Muscle of leg (tissue), 3 donors: ENCODE measurements at regions not wholly inside any gene's neighbourhood (a gene's known extent, or its start where the extent isn't known, plus 50 kb on each side); places are given as distances from the start of the nearest gene placed in this dataset.
"Not testable (repeated sequence)": the region's sequence is repeated elsewhere in the genome, so short reads cannot be mapped to it uniquely, and the experiment has no call there.

Experiments used
- DNase-seq: peaks from one replicate; pipeline ENCODE4 v3.0.0; 2013
- H3K27ac ChIP-seq: one replicate; pipeline ENCODE4 v1.5.1; 2013; ENCODE audit warnings: mild to moderate bottlenecking, low read length, control low read depth
- H3K27me3 ChIP-seq: one replicate; pipeline ENCODE4 v1.6.1; 2013; ENCODE audit warnings: low read length; ENCODE audit not compliant: control insufficient read depth, insufficient read depth
- H3K36me3 ChIP-seq: one replicate; pipeline ENCODE4 v1.6.1; 2013; ENCODE audit warnings: low read length; ENCODE audit not compliant: control insufficient read depth, insufficient read depth
- H3K4me1 ChIP-seq: one replicate; pipeline ENCODE4 v1.6.1; 2013; ENCODE audit warnings: low read length; ENCODE audit not compliant: control insufficient read depth, insufficient read depth
- H3K4me3 ChIP-seq: one replicate; pipeline ENCODE4 v1.5.1; 2013; ENCODE audit warnings: low read length, control low read depth
- H3K9me3 ChIP-seq: replicated peaks from 2 replicates; pipeline ENCODE4 v1.6.1; 2013; ENCODE audit warnings: low read depth, low read length; ENCODE audit not compliant: control insufficient read depth
- WGBS: methylation state at CpG from one replicate; pipeline ENCODE4 v1.1.5; 2013; ENCODE audit warnings: missing lambda C conversion rate; ENCODE audit not compliant: insufficient coverage; 5-methylcytosine and 5-hydroxymethylcytosine counted together

DNA sequence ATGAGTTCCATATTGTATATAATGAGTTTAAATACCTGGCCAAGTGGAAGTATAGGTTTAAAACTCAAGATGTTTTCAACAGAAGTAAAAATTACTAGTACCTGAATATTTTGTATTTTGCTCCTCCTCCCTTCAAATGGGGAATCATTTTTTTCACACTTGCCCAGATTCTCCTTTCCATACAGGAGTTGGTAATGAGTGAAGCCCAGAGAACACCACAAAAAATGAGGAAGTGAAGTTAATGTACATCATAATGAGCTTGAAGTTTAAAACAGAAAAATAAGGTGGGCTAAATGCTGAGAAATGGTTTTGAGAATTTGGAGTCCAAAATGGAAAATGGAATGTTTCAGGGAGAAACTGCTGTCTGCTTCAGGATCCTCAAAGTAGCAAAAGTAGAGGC, 364.8 kb upstream of the EMCN start:
- Histone ChIP-seq H3K27me3 (no peaks in the 10 kb centered on the region), H3K36me3 (no peaks in the 10 kb centered on the region), H3K27ac (no peak overlapping the region), H3K4me3 (no peak overlapping the region), H3K9me3 (peaks cover 4% of the 10 kb centered on the region), H3K4me1 (no peaks in the 10 kb centered on the region)
- DNase-seq, result no peak

DNA sequence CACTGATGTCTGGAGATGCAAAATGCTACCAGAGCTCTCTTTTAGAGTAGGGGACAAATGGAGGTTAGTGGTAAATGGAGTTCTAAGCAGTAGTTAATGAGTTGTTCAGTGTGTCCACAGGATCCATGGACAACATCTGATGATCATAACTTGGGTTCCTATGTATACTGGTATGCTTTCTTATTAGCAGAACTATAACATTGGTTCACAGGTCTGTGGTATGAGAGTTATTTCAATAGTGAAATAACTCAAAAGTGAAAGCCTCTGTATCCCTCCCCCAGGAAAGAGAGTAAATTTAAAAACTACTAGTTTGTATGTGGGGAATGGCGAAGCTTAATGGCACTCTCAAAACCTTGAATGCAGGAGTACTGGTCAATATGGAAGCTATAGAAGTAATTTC, 363.5 kb upstream of the EMCN start:
- DNase-seq, result no peak
- Histone ChIP-seq H3K27ac (no peak overlapping the region), H3K4me3 (no peak overlapping the region), H3K9me3 (peaks cover 4% of the 10 kb centered on the region), H3K36me3 (no peaks in the 10 kb centered on the region), H3K4me1 (no peaks in the 10 kb centered on the region), H3K27me3 (no peaks in the 10 kb centered on the region)
- 100% methylated on average over 1 of the region's 1 CpG for WGBS

DNA sequence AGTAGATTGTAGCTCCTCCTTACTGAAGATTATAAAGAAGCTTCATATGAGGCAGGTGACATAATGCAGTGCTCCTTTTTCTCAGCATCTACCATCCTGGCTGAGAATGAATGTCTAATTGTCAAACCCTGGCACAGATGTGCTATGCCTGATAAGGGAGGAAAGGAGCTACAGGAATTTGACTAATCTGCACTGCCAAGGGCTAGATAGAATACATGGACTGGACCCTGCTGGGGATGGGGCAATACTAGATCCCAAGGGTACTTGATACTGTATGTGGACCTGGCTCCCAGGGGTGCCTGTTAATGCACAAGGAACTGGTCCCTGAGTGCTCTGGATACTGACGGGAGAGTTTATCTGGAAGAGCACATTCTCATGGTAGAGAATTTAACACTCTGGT, 362.2 kb upstream of the EMCN start:
- DNase-seq, result no peak
- 100% methylated on average over 1 of the region's 1 CpG for WGBS
- Histone ChIP-seq H3K9me3 (no peaks in the 10 kb centered on the region), H3K36me3 (no peaks in the 10 kb centered on the region), H3K27me3 (no peaks in the 10 kb centered on the region), H3K4me1 (no peaks in the 10 kb centered on the region), H3K4me3 (no peak overlapping the region), H3K27ac (no peak overlapping the region)

DNA sequence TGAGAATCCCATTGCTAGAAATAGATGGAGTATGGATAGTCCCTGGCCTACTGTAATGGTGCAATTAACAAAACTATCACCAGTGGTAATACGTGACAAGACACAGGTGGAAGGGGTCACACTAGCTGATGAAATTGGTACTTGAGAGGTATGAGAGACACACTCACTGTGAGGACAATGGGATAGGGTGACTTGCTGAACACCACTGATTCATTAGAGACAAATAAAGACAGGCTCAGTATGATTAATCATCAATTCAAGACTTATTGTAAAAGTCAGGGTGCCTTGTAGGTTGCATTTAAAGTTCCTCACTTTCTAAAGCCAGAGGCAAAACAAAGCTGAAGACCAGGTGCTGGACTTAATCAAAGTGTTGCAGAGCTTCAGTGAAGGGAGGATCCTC, 361.6 kb upstream of the EMCN start:
- Histone ChIP-seq H3K36me3 (no peaks in the 10 kb centered on the region), H3K27me3 (no peaks in the 10 kb centered on the region), H3K9me3 (no peaks in the 10 kb centered on the region), H3K4me3 (no peak overlapping the region), H3K4me1 (no peaks in the 10 kb centered on the region), H3K27ac (no peak overlapping the region)
- no CpG with 5 or more reads among the region's 1 CpG for WGBS
- DNase-seq, result no peak

DNA sequence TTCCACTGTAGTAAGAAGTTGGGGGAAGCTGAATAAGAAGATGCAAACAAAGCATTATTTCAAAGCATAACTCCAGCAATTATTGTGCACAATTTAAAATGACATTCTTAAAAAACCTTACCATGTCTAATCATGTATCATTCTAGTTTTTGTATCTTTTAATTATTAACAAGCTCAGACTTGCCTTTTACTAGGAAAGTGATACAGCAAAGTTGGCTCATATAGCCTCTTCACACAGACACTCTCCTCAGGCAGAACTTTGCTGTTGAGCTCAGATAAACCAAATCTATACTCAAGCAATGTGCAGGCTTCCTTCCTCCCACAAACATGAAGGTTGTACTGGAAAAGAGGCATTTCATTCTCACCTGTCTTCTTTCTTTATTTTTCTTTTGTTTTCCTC, 358.7 kb upstream of the EMCN start:
- DNase-seq, result no peak
- Histone ChIP-seq H3K9me3 (no peaks in the 10 kb centered on the region), H3K4me1 (no peaks in the 10 kb centered on the region), H3K4me3 (no peak overlapping the region), H3K27me3 (no peaks in the 10 kb centered on the region), H3K27ac (no peak overlapping the region), H3K36me3 (no peaks in the 10 kb centered on the region)

DNA sequence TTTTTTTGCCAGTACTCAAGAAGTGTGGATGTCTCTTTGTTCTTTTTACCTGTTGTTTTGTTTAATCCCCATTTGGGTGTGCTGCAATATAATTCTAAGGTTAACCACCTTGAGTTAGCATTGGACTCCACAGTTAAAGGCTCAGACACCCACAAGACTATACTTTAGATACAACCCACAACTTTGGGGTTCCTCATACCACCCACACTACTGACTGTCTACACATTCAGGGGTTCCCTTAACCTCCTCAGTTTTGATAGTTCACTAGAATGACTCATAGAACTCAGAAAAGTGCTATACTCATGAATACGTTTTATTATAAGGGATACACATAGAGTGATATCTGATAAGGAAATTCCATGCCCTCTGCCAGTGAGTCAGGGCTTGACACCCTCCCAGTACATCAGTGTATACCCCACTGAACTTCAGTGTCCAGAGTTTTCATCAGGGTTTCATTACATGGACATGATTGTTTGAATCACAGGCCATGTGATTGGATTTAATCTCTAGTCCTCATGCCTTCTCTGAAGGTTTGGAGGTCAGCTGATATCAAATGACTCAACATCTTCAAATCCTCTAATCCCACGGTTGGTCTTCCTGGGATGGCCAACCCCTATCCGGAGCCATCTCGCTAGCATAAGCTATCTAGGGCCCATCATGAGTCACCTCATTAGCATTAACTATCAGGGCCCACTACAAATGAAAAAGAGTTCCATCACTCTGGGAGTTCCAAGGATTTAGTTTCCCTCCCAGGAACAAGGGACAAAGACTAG, 357.7 kb upstream of the EMCN start:
- no peaks in the 10 kb centered on the region for H3K4me1 ChIP-seq
- no peaks in the 10 kb centered on the region for H3K9me3 ChIP-seq
- H3K27ac ChIP-seq, result no peak overlapping the region
- H3K36me3 ChIP-seq, result no peaks in the 10 kb centered on the region
- no peak overlapping the region for H3K4me3 ChIP-seq
- DNase-seq, result no peak
- no peaks in the 10 kb centered on the region for H3K27me3 ChIP-seq
- WGBS, result 88% methylated on average over 3 of the region's 4 CpGs

DNA sequence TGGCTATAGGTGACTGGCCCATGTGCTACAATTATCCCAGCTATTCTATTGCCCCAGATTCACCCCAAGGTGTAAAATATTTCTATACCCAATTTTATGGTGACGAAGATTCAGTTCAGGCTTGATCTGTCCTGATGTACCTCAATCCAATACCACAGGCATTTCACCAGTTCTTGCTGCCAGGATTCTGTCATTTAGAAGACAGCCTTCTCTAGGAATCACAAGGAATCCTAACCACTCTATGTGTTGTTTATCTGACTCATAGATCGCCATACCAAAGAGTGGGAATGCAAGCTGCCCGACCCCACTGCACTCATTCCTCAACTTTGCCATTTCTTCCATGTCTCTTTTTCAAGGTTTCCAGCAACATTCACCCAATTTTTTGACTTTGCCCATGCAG, 355.0 kb upstream of the EMCN start:
- H3K9me3 ChIP-seq, result no peaks in the 10 kb centered on the region
- DNase-seq, result no peak
- no peaks in the 10 kb centered on the region for H3K36me3 ChIP-seq
- no peak overlapping the region for H3K4me3 ChIP-seq
- H3K4me1 ChIP-seq, result no peaks in the 10 kb centered on the region
- no peak overlapping the region for H3K27ac ChIP-seq
- WGBS, result 100% methylated on average over 1 of the region's 3 CpGs
- H3K27me3 ChIP-seq, result no peaks in the 10 kb centered on the region

DNA sequence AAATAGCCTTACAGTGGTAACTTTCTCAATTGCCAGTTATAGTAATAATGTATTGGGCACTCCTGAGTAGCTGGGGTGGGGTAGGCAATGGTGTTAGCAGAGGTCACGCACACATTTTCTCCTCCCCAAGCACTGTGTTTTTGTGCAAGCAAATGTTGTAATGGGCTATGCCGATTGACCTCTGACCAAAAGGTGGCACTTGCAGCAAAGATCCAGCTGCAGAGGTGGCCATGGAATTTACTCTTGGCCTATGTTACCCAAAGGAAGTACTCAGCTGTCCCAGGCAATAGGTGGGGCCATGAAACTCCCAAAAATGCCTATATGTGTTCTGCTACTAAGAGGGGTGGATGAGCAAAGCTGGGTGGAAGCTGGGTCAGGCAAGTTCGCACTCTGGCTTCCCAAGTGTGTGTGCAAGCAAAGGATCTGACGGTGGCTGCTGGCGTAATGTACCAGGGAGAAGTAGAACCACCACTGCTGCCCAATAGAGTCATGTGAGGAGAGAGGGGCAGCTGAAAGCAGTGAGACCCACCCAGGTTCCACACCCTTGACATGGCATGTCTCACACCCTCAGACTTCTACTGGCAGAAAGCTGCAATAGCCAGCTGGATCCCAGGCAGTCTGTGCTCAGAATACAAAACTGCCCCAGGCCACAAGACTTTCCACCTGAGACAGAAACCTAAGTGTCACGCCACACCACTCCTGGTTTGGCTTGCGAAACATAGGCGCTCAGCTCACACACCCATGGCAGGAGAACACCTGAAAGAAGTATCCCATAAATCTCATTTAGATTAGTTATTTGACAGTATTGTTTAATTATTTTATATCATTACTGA, 353.3 kb upstream of the EMCN start:
- 94% methylated on average over 3 of the region's 8 CpGs for WGBS
- H3K36me3 ChIP-seq, result no peaks in the 10 kb centered on the region
- no peak overlapping the region for H3K27ac ChIP-seq
- H3K4me3 ChIP-seq, result no peak overlapping the region
- no peaks in the 10 kb centered on the region for H3K9me3 ChIP-seq
- H3K4me1 ChIP-seq, result no peaks in the 10 kb centered on the region
- DNase-seq, result no peak
- H3K27me3 ChIP-seq, result no peaks in the 10 kb centered on the region

DNA sequence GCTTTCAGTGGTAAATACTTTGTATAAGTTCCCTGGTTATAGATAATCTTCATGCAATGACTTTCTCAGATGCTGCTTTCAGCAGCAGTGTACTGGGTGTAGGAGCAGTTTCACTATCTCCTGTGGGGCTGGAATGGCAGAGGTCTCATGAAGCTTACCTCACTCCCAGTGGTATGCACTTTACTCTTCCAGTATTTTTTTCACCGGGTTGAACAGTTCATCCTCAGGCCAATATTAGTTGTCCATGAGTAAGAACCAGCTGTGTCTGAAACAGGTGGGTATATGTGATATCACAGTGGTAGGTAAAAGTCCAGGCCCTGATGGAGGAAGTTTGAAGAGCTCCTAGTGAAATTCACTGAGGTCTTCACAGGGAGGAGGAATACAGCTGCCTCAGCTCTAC, 351.5 kb upstream of the EMCN start:
- WGBS, result no CpG with 5 or more reads among the region's 1 CpG

DNA sequence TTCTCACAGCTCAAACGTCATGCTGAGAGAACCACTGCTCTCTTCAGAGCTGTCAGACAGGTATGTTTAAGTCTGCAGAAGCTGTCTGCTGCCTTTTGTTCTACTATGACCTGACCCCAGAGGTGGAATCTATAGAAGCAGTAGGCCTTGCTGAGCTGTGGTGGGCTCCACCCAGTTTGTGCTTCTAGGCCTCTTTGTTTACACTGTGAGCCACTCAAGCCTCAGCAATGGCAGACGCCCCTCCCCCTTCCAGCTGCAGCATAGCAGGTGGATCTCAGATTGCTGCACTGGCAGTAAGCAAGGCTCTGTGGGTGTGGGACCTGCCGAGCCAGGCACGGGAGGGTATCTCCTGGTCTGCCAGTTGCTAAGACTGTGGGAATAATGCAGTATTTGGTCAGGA, 350.5 kb upstream of the EMCN start:
- WGBS, result 76% methylated on average over 4 of the region's 4 CpGs
- DNase-seq, H3K4me1 ChIP-seq, H3K36me3 ChIP-seq, H3K27me3 ChIP-seq, H3K4me3 ChIP-seq, H3K27ac ChIP-seq, H3K9me3 ChIP-seq: not testable (repeated sequence)

More for the DNA sequence above, 351.5 kb upstream of the EMCN start:
- H3K4me3 ChIP-seq, result no peak overlapping the region
- no peaks in the 10 kb centered on the region for H3K36me3 ChIP-seq
- H3K4me1 ChIP-seq, result no peaks in the 10 kb centered on the region
- H3K27me3 ChIP-seq, result no peaks in the 10 kb centered on the region
- H3K9me3 ChIP-seq, result no peaks in the 10 kb centered on the region
- DNase-seq, result no peak
- no peak overlapping the region for H3K27ac ChIP-seq
